GM23248 (cell line): ENCODE measurements at regions not wholly inside any gene's neighbourhood (a gene's known extent, or its start where the extent isn't known, plus 50 kb on each side); places are given as distances from the start of the nearest gene placed in this dataset.

ENCODE experiments used
- EZH2 ChIP-seq: fragments of 200-600 bp; sonication (generic); IDR thresholded peaks from 2 replicates; pipeline ENCODE4 v1.6.1; 2018; ENCODE audit warnings: antibody characterized with exemption, mild to moderate bottlenecking; ENCODE audit not compliant: insufficient read depth, poor library complexity, severe bottlenecking
- EZH2phosphoT487 ChIP-seq: fragments of 200-600 bp; sonication (generic); IDR thresholded peaks from 2 replicates; pipeline ENCODE4 v1.6.1; 2018; ENCODE audit warnings: antibody characterized with exemption, moderate library complexity, mild to moderate bottlenecking, low read depth; ENCODE audit not compliant: insufficient read depth

- TF ChIP-seq EZH2 = no peak
- no peak for TF ChIP-seq EZH2phosphoT487
Observed at GRCh38 chr1:70719154-70719553, 308.1 kb downstream of the CTH start.
